ENCODE measurements at regions not wholly inside any gene's neighbourhood (a gene's known extent, or its start where the extent isn't known, plus 50 kb on each side); places are given as distances from the start of the nearest gene placed in this dataset.

DNA sequence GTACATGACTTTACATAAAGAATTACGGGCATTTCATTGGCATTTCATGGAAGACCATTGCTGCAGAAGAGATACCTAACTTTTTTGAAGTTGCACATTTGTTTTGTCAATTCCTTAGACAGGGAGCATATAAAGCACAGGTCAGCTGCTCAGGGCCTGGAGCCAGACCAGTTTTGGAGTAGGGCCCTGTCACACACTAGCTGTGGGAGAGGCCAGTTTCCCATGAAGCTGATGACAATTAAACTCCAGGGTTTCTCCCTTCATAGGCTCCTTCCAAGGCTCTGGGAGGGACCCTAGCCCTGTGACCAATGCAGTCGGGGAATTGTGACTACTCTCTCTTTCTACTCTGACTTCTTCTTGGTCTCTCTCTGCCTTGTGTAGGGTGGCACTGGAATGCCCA is 107.3 kb upstream of the SELENOK start:
- TF ChIP-seq SRF (CRISPR knock-in tag; IDR thresholded peaks at IDR 0.05): no peak
- TF ChIP-seq, protein P1, sequence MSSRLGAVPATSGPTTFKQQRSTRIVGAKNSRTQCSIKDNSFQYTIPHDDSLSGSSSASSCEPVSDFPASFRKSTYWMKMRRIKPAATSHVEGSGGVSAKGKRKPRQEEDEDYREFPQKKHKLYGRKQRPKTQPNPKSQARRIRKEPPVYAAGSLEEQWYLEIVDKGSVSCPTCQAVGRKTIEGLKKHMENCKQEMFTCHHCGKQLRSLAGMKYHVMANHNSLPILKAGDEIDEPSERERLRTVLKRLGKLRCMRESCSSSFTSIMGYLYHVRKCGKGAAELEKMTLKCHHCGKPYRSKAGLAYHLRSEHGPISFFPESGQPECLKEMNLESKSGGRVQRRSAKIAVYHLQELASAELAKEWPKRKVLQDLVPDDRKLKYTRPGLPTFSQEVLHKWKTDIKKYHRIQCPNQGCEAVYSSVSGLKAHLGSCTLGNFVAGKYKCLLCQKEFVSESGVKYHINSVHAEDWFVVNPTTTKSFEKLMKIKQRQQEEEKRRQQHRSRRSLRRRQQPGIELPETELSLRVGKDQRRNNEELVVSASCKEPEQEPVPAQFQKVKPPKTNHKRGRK (tag; IDR thresholded peaks at IDR 0.05): no peak
- TF ChIP-seq NR1H2 (CRISPR knock-in tag; IDR thresholded peaks at IDR 0.05): no peak
- no peak for TF ChIP-seq ZFP30 (CRISPR knock-in tag; IDR thresholded peaks at IDR 0.05; ENCODE audit: borderline replicate concordance)
- TF ChIP-seq FOXJ3 (CRISPR knock-in tag; IDR thresholded peaks at IDR 0.05): no peak
- no peak for TF ChIP-seq E2F3 (CRISPR knock-in tag; IDR thresholded peaks at IDR 0.05)
- no peak for TF ChIP-seq ZNF507 (tag; conservative IDR thresholded peaks at IDR 0.05)
- TF ChIP-seq HDAC2 (IDR thresholded peaks at IDR 0.05): no peak
- TF ChIP-seq STAT5B (CRISPR knock-in tag; IDR thresholded peaks at IDR 0.05): no peak
- no peak for TF ChIP-seq DNMT1 (IDR thresholded peaks at IDR 0.05)
- no peak for TF ChIP-seq TCFL5 (CRISPR knock-in tag; conservative IDR thresholded peaks at IDR 0.05)
- no peak for TF ChIP-seq NELFE (IDR thresholded peaks at IDR 0.05; ENCODE audit: insufficient read depth, insufficient read length)
- no peak for TF ChIP-seq CHD2 (IDR thresholded peaks at IDR 0.05; ENCODE audit: low read depth, low read length)
- no peak for TF ChIP-seq ZNF121 (CRISPR knock-in tag; conservative IDR thresholded peaks at IDR 0.05)
- no peak for TF ChIP-seq HNRNPLL (IDR thresholded peaks at IDR 0.05; ENCODE audit: low read depth, low read length, poor library complexity, severe bottlenecking)
- TF ChIP-seq GABPA (tag; conservative IDR thresholded peaks at IDR 0.05; ENCODE audit: low read depth): no peak
- TF ChIP-seq C11orf30 (IDR thresholded peaks at IDR 0.05; ENCODE audit: low read depth): no peak
- TF ChIP-seq SMARCA5 (IDR thresholded peaks at IDR 0.05): no peak
- TF ChIP-seq, protein P2, sequence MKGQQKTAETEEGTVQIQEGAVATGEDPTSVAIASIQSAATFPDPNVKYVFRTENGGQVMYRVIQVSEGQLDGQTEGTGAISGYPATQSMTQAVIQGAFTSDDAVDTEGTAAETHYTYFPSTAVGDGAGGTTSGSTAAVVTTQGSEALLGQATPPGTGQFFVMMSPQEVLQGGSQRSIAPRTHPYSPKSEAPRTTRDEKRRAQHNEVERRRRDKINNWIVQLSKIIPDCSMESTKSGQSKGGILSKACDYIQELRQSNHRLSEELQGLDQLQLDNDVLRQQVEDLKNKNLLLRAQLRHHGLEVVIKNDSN (CRISPR knock-in tag; IDR thresholded peaks at IDR 0.05): no peak
- 0% methylated on average over 2 of the region's 2 CpGs for WGBS (ENCODE audit: insufficient coverage, low coverage, missing lambda C conversion rate)
- ATAC-seq (no peak), DNase-seq (ENCODE audit: extremely low read depth in 1 of 4, low spot score in 3 of 4) (no peak), FAIRE-seq (no peak)
- POLR2A ChIA-PET: interaction anchor here (0.6 kb wide), 1 partner anchor 37 kb away, joined by 3 read pairs; no protein-coding TSS in a partner anchor
- no TSS peak for BruUV-seq (replicated peaks)
- in situ Hi-C loops (cut with MboI) (no loop called here), intact Hi-C loops (cut with micrococcal nuclease) (no loop called here)
- H3K4me2 ChIP-seq (ENCODE audit: insufficient read depth, low read length): no peak overlapping the region
- no peaks in the 10 kb centered on the region for H3K9me1 ChIP-seq (ENCODE audit: control insufficient read depth, insufficient read depth, low read length)
- no peak overlapping the region for H3K4me3 ChIP-seq
- H3K9me3 ChIP-seq (replicated peaks; ENCODE audit: control insufficient read depth, insufficient read depth, low read depth, low read length): no peaks in the 10 kb centered on the region
- H3K4me1 ChIP-seq (replicated peaks in 1 of 2; ENCODE audit: control insufficient read depth in 2 of 2, insufficient read depth in 2 of 2, low read length in 2 of 2): no peaks in the 10 kb centered on the region
- H2AFZ ChIP-seq (ENCODE audit: low read depth, low read length): no peak overlapping the region
- CTCF ChIA-PET (ENCODE audit: low intra/inter-chr PET ratio): no interaction called here
- no peaks in the 10 kb centered on the region for H3K27me3 ChIP-seq (ENCODE audit: control insufficient read depth in 2 of 2, insufficient read depth in 2 of 2, low read length in 2 of 2)
- no peaks in the 10 kb centered on the region for H3K36me3 ChIP-seq (ENCODE audit: control insufficient read depth, insufficient read depth, low read length)
- H4K20me1 ChIP-seq (replicated peaks; ENCODE audit: control insufficient read depth, insufficient read depth, low read length): no peaks in the 10 kb centered on the region
- no peak overlapping the region for H3K27ac ChIP-seq (ENCODE audit: extremely low read depth, low read depth, low read length)
- H3K79me2 ChIP-seq (ENCODE audit: control insufficient read depth, insufficient read depth, low read length): no peaks in the 10 kb centered on the region
- H3K9ac ChIP-seq (ENCODE audit: insufficient read depth in 1 of 2, low read depth in 2 of 2, low read length in 2 of 2): no peak overlapping the region

All from K562 (cell line).